ENCODE measurements at regions not wholly inside any gene's neighbourhood (a gene's known extent, or its start where the extent isn't known, plus 50 kb on each side); places are given as distances from the start of the nearest gene placed in this dataset.

GRCh38 chr6:109225946-109226345, 130.6 kb downstream of the CEP57L1 start:
- DNase-seq, result no peak

GRCh38 chr6:109224994-109225393, 129.7 kb downstream of the CEP57L1 start:
- DNase-seq, result no peak

GRCh38 chr6:109224107-109224875, 129.0 kb downstream of the CEP57L1 start:
- no peak for DNase-seq

GRCh38 chr6:109222848-109223247, 127.5 kb downstream of the CEP57L1 start:
- no peak for DNase-seq

DNA sequence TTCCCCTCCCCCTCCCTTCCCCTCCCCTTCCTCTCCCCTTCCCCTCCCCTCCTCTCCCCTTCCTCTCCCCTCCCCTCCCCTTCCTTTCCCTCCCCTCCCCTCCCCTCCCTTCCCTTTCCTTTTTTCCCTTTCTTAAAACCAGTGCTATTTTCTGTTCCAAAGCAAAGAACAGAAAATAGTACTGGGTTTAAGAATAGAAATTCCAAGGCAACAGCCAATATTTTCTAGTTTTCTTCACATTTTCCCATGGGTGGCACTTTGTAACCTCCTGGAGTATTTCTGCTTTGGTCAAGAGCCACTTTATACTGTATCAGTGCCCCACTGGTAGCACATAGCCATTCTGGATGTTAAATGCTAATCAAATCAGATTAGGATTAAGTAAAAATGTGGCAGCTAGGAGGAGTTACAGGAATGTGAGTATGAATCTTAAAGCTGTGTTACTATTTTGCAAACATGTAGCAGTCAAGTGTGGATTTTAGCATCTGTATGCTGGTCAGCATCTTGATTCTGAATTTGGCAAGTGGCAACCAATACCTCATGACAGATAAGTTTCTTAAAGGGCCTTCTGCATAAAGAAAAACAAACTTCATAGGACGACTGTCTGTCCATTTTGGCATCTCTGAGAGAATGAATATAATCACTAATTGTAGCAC, 126.4 kb downstream of the CEP57L1 start:
- no peak for DNase-seq

Measured in CD4-positive, alpha-beta T cell treated with Interferon gamma for 1 hour (primary cell).